ENCODE measurements at regions not wholly inside any gene's neighbourhood (a gene's known extent, or its start where the extent isn't known, plus 50 kb on each side); places are given as distances from the start of the nearest gene placed in this dataset.

DNA sequence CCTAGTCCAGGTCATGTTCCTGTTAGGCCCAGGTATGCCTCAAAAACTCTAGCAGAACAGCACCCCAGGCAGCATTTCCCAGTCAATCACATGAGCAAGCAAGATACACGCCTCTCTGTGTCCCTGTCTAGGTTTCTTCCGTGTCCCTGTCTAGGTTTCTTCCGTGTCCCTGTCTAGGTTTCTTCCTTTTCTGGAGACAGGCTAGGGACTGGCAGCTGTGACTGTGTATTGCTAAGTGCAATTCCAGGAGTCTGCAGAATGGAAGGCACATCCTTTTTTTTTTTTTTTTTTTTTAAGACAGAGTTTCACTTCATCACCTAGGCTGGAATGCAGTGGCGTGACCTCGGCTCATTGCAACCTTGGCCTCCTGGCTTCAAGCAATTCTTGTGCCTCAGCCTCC, 77.6 kb downstream of the SETD4 start:
- WGBS (ENCODE audit: low lambda C conversion rate) = 98% methylated on average over 5 of the region's 5 CpGs
- no peaks in the 10 kb centered on the region for H3K27me3 ChIP-seq (ENCODE audit: control insufficient read depth in 1 of 2, insufficient read depth in 2 of 2, low read length in 2 of 2)
- peaks cover 60% of the 10 kb centered on the region for H3K4me1 ChIP-seq (ENCODE audit: insufficient read depth, low read length)
- in situ Hi-C loops (cut with HindIII; ENCODE audit: extremely low pct_ligation_motif_present, low pct_unique_long_range_greater_than_20kb) (no loop called here), intact Hi-C loops (cut with micrococcal nuclease; ENCODE audit: unreplicated experiment) (no loop called here)
- DNase-seq (ENCODE audit: low spot score) = no peak
- BruUV-seq (replicated peaks) = no TSS peak
- H3K9me3 ChIP-seq (ENCODE audit: low read length) = no peaks in the 10 kb centered on the region
- H3K4me2 ChIP-seq (ENCODE audit: low read depth, low read length) = no peak overlapping the region
- FAIRE-seq = no peak
- no peak overlapping the region for H3K9ac ChIP-seq (ENCODE audit: insufficient read depth, low read depth, low read length)
- H3K36me3 ChIP-seq (replicated peaks in 1 of 2; ENCODE audit: control insufficient read depth in 1 of 2, insufficient read depth in 2 of 2, low read length in 2 of 2) = no peaks in the 10 kb centered on the region
- POLR2A ChIA-PET = no interaction called here
- no peaks in the 10 kb centered on the region for H3K79me2 ChIP-seq (ENCODE audit: insufficient read depth, low read length)
- H3K4me3 ChIP-seq (replicated peaks in 1 of 3; ENCODE audit: insufficient read depth in 1 of 3, low read depth in 2 of 3, low read length in 3 of 3) = no peak overlapping the region
- CTCF ChIA-PET (ENCODE audit: low intra/inter-chr PET ratio, low total read pairs) = no interaction called here
- ATAC-seq = no peak
- no peak overlapping the region for H2AFZ ChIP-seq (ENCODE audit: low read length)
- H4K20me1 ChIP-seq (ENCODE audit: insufficient read depth, low read length) = no peaks in the 10 kb centered on the region
- H3K27ac ChIP-seq (ENCODE audit: extremely low read length, insufficient read depth, low read length) = no peak overlapping the region
- TF ChIP-seq MXD1 (CRISPR knock-in tag; IDR thresholded peaks at IDR 0.05) (no peak), ZNF180 (CRISPR knock-in tag; IDR thresholded peaks at IDR 0.05; ENCODE audit: borderline replicate concordance, low read depth) (no peak), NR2F2 (IDR thresholded peaks at IDR 0.05; ENCODE audit: borderline replicate concordance, low read depth) (no peak), NR2F6 (IDR thresholded peaks at IDR 0.05) (no peak), NR2F6 (CRISPR knock-in tag; IDR thresholded peaks at IDR 0.05) (no peak), ZNF484 (CRISPR knock-in tag; IDR thresholded peaks at IDR 0.05; ENCODE audit: borderline replicate concordance, low read depth) (no peak), DMTF1 (CRISPR knock-in tag; IDR thresholded peaks at IDR 0.05) (no peak), ZNF562 (CRISPR knock-in tag; IDR thresholded peaks at IDR 0.05; ENCODE audit: borderline replicate concordance) (no peak), PCBP2 (optimal IDR thresholded peaks at IDR 0.05; ENCODE audit: low read depth, low read length, poor library complexity, severe bottlenecking) (no peak), ZFP90 (CRISPR knock-in tag; IDR thresholded peaks at IDR 0.05; ENCODE audit: borderline replicate concordance) (no peak), TAF1 (CRISPR knock-in tag; IDR thresholded peaks at IDR 0.05) (no peak), XBP1 (CRISPR knock-in tag; IDR thresholded peaks at IDR 0.05) (no peak), ZZZ3 (CRISPR knock-in tag; IDR thresholded peaks at IDR 0.05; ENCODE audit: borderline replicate concordance) (no peak), ZNF24 (IDR thresholded peaks at IDR 0.05) (no peak), PAWR (CRISPR knock-in tag; IDR thresholded peaks at IDR 0.05; ENCODE audit: borderline replicate concordance) (no peak)
- TF ChIP-seq, protein P1, sequence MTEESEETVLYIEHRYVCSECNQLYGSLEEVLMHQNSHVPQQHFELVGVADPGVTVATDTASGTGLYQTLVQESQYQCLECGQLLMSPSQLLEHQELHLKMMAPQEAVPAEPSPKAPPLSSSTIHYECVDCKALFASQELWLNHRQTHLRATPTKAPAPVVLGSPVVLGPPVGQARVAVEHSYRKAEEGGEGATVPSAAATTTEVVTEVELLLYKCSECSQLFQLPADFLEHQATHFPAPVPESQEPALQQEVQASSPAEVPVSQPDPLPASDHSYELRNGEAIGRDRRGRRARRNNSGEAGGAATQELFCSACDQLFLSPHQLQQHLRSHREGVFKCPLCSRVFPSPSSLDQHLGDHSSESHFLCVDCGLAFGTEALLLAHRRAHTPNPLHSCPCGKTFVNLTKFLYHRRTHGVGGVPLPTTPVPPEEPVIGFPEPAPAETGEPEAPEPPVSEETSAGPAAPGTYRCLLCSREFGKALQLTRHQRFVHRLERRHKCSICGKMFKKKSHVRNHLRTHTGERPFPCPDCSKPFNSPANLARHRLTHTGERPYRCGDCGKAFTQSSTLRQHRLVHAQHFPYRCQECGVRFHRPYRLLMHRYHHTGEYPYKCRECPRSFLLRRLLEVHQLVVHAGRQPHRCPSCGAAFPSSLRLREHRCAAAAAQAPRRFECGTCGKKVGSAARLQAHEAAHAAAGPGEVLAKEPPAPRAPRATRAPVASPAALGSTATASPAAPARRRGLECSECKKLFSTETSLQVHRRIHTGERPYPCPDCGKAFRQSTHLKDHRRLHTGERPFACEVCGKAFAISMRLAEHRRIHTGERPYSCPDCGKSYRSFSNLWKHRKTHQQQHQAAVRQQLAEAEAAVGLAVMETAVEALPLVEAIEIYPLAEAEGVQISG (CRISPR knock-in tag; IDR thresholded peaks at IDR 0.05) = no peak
- TF ChIP-seq, protein P2, sequence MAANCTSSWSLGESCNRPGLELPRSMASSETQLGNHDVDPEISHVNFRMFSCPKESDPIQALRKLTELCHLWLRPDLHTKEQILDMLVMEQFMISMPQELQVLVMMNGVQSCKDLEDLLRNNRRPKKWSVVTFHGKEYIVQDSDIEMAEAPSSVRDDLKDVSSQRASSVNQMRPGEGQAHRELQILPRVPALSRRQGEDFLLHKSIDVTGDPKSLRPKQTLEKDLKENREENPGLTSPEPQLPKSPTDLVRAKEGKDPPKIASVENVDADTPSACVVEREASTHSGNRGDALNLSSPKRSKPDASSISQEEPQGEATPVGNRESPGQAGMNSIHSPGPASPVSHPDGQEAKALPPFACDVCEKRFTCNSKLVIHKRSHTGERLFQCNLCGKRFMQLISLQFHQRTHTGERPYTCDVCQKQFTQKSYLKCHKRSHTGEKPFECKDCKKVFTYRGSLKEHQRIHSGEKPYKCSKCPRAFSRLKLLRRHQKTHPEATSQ (CRISPR knock-in tag; IDR thresholded peaks at IDR 0.05; ENCODE audit: borderline replicate concordance) = no peak

Measured in HepG2 (cell line).